ENCODE measurements at regions not wholly inside any gene's neighbourhood (a gene's known extent, or its start where the extent isn't known, plus 50 kb on each side); places are given as distances from the start of the nearest gene placed in this dataset.

DNA sequence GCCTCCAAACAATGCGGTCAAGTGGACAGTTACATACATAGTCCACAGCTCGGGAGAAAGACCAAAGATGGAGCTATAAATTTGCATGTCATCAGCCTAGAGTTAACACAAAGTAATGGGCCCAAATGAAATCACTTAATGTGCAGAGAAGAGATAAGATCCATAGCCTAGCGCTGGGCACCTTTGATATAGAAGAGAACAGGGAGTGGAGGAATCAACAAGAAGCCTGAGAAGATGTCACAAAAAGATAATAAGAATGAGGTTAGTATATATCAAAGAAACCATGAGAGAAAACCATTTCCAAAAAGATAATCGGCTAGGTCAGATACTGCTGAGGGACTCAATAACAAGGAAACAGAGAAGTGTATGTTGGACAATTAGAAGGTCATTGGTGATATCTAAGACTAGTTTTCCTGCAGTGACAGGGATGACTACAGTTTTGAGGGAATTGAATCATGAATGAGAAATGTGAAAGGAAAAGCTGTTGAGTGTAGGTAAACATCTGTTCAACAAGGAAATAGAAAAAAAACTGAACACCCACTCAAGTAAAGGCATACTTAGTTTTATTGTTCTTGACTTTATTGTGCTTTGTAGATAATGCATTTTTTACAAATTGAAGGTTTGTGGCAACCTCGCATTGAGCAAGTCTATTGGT lies 68.7 kb upstream of the CDH6 start:
- Histone ChIP-seq H3K36me3 (ENCODE audit: low read depth, missing control alignments) (no peaks in the 10 kb centered on the region), H3K4me1 (no peaks in the 10 kb centered on the region), H3K4me3 (no peak overlapping the region), H3K27me3 (no peaks in the 10 kb centered on the region), H3K27ac (no peak overlapping the region), H3K9me3 (no peaks in the 10 kb centered on the region)
- no peak for TF ChIP-seq CTCF (IDR thresholded peaks at IDR 0.05)
- TF ChIP-seq POLR2A (IDR thresholded peaks at IDR 0.05) = no peak
- no peak for DNase-seq
- 87 to 91% methylated on average over 5 of the region's 5 CpGs for WGBS, 2 donors
- intact Hi-C loops (cut with DNase I; ENCODE audit: low total_unique reads) = no loop called here

DNA sequence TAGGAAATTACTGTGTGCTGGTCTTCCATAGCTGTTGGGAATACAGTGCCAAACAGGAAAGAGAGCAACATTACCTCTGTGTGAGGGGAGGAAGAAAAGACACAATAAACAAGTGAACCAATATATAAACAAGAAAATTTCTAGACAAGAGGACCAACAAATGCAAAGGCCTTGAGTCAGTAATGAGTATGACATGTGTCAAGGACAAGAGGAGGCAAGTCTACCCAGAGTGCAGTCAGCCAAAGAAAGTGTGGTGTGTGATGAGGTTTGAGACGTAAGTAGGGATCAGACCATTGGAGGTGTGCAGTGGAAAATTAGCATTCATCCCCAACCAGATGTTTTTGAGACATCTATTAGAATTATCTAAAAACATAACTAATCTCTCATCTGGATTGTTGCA lies 69.5 kb upstream of the CDH6 start:
- no peaks in the 10 kb centered on the region for H3K4me1 ChIP-seq
- no peak overlapping the region for H3K27ac ChIP-seq
- no peaks in the 10 kb centered on the region for H3K27me3 ChIP-seq
- WGBS, 2 donors = 78 to 90% methylated on average over 1 of the region's 1 CpG
- H3K9me3 ChIP-seq = no peaks in the 10 kb centered on the region
- TF ChIP-seq POLR2A (IDR thresholded peaks at IDR 0.05) = no peak
- no peak for TF ChIP-seq CTCF (IDR thresholded peaks at IDR 0.05)
- H3K4me3 ChIP-seq = no peak overlapping the region
- DNase-seq = no peak
- intact Hi-C loops (cut with DNase I; ENCODE audit: low total_unique reads) = no loop called here
- no peaks in the 10 kb centered on the region for H3K36me3 ChIP-seq (ENCODE audit: low read depth, missing control alignments)

DNA sequence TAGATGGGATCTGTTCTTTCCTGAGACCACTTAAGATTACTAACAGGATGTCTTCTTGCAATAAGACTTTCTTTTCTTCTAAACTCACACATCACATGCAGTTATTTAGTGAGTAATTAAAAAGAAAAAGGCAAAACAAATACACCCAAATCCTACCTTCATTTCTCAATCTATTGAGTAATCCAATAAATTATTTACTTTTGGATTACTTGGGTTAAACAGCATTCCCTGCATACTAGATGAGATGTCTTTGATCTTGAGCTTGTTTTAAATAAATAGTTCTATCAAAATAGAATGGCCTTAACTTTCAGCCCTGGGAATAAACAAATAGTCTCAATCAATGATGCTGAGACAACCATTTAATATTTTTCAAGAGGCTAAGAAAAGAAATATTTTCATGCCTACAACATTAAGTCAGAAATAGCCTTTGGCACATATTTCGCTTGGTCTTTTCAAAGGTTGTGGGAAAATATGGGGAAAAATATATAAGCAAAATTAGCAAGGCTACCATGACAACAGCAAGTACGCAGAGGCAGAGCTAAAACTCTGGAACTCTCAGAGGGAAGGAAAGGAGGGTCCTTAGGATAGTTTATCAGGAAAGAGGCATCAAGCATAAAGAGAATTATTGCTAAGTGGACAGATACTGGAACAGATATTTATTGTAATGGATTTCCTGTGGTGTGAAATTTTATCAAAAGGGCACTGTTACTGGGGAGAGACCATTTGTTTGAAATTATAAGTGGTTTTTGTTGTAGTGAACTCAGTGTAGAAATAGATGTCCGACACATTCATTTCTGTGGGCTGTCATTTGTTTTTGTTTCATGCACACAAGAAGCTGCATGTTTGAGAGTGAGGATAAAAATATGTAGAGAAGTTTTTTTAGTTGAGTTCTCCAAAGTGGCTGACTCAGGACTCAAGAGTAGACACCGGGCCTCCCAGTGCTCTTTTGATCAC lies 70.2 kb upstream of the CDH6 start:
- Histone ChIP-seq H3K27ac (no peak overlapping the region), H3K9me3 (no peaks in the 10 kb centered on the region), H3K27me3 (no peaks in the 10 kb centered on the region), H3K4me1 (no peaks in the 10 kb centered on the region), H3K4me3 (no peak overlapping the region), H3K36me3 (ENCODE audit: low read depth, missing control alignments) (no peaks in the 10 kb centered on the region)
- 73 to 81% methylated on average over 4 of the region's 4 CpGs for WGBS, 2 donors
- TF ChIP-seq POLR2A (IDR thresholded peaks at IDR 0.05) = no peak
- no peak for TF ChIP-seq CTCF (IDR thresholded peaks at IDR 0.05)
- no peak for DNase-seq
- intact Hi-C loops (cut with DNase I; ENCODE audit: low total_unique reads) = no loop called here

DNA sequence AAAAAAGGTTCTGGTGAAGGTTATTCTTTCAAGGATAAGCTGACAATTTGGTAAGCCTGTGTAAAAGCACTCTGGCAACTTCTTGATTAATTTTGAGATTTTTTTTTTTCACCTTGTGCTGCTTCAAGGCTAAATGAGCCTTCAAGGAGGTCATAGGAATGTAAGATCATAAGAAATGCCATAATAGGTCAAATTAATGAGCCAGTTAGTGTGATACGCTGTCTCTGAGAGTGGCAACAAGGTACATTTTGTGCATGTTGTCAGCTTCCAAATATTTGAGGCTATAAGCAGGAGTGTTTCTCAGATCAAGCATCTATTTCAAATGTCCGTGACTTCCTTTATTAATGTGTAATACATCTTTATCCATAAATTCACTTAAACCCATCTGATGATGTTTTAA lies 72.3 kb upstream of the CDH6 start:
- H3K36me3 ChIP-seq (ENCODE audit: low read depth, missing control alignments) = no peaks in the 10 kb centered on the region
- no peaks in the 10 kb centered on the region for H3K4me1 ChIP-seq
- H3K27me3 ChIP-seq = no peaks in the 10 kb centered on the region
- 71 to 77% methylated on average over 2 of the region's 2 CpGs for WGBS, 2 donors
- no peak for DNase-seq
- no peaks in the 10 kb centered on the region for H3K9me3 ChIP-seq
- intact Hi-C loops (cut with DNase I; ENCODE audit: low total_unique reads) = no loop called here
- no peak overlapping the region for H3K4me3 ChIP-seq
- H3K27ac ChIP-seq = no peak overlapping the region
- no peak for TF ChIP-seq POLR2A (IDR thresholded peaks at IDR 0.05)
- no peak for TF ChIP-seq CTCF (IDR thresholded peaks at IDR 0.05)

Measured in testis (tissue), 2 donors.